ENCODE measurements at regions not wholly inside any gene's neighbourhood (a gene's known extent, or its start where the extent isn't known, plus 50 kb on each side); places are given as distances from the start of the nearest gene placed in this dataset.

DNA sequence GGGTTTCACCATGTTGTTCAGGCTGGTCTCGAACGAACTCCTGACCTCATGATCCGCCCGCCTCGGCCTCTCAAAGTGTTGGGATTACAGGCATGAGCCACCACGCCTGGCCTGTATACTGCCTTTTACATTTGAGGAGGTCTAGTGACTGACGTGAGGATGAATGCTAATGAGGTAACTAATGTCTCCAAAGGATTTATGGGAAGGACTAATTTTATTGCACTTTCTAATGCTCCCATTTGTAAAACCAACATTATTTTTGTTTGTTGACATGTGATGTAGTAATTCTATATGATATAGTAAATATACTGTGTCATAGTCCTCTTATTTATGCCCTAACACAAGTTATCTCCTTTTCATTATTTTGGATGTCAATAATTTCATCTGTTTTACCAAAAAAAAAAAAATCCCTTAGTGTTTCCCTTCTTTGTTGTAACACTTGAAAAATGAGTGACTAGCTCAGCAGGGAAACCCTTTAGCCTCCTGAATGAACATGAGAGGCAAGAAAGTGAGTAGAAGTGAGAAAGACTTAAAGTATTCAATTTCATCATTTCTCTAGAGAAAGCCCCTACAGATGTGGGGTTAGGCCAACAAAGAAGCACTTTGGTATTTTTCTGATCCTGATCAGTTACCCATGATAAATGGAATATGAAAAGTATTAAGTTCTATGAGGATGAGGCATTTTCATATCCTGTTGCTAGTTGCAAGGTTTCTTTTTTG is 596.9 kb upstream of the PCDH15 start:
- ATAC-seq: no peak
- no peak for TF ChIP-seq POU6F1 (CRISPR knock-in tag; IDR thresholded peaks at IDR 0.05; ENCODE audit: borderline replicate concordance, low read depth)
- TF ChIP-seq, protein P1, sequence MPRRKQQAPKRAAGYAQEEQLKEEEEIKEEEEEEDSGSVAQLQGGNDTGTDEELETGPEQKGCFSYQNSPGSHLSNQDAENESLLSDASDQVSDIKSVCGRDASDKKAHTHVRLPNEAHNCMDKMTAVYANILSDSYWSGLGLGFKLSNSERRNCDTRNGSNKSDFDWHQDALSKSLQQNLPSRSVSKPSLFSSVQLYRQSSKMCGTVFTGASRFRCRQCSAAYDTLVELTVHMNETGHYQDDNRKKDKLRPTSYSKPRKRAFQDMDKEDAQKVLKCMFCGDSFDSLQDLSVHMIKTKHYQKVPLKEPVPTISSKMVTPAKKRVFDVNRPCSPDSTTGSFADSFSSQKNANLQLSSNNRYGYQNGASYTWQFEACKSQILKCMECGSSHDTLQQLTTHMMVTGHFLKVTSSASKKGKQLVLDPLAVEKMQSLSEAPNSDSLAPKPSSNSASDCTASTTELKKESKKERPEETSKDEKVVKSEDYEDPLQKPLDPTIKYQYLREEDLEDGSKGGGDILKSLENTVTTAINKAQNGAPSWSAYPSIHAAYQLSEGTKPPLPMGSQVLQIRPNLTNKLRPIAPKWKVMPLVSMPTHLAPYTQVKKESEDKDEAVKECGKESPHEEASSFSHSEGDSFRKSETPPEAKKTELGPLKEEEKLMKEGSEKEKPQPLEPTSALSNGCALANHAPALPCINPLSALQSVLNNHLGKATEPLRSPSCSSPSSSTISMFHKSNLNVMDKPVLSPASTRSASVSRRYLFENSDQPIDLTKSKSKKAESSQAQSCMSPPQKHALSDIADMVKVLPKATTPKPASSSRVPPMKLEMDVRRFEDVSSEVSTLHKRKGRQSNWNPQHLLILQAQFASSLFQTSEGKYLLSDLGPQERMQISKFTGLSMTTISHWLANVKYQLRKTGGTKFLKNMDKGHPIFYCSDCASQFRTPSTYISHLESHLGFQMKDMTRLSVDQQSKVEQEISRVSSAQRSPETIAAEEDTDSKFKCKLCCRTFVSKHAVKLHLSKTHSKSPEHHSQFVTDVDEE (CRISPR knock-in tag; IDR thresholded peaks at IDR 0.05): no peak
- no peak for TF ChIP-seq BACH2 (CRISPR knock-in tag; IDR thresholded peaks at IDR 0.05; ENCODE audit: borderline replicate concordance)
- TF ChIP-seq ISL1 (CRISPR knock-in tag; IDR thresholded peaks at IDR 0.05): no peak
- TF ChIP-seq ZFP30 (CRISPR knock-in tag; IDR thresholded peaks at IDR 0.05): no peak
- no peak for TF ChIP-seq CSDC2 (CRISPR knock-in tag; IDR thresholded peaks at IDR 0.05)
- no peak for TF ChIP-seq PPARA (CRISPR knock-in tag; IDR thresholded peaks at IDR 0.05; ENCODE audit: borderline replicate concordance)
- no peak for TF ChIP-seq RARB (CRISPR knock-in tag; IDR thresholded peaks at IDR 0.05)
- no peak for TF ChIP-seq TCF4 (CRISPR knock-in tag; IDR thresholded peaks at IDR 0.05; ENCODE audit: borderline replicate concordance)
- TF ChIP-seq GLIS3 (CRISPR knock-in tag; IDR thresholded peaks at IDR 0.05): no peak
- TF ChIP-seq, protein P2, sequence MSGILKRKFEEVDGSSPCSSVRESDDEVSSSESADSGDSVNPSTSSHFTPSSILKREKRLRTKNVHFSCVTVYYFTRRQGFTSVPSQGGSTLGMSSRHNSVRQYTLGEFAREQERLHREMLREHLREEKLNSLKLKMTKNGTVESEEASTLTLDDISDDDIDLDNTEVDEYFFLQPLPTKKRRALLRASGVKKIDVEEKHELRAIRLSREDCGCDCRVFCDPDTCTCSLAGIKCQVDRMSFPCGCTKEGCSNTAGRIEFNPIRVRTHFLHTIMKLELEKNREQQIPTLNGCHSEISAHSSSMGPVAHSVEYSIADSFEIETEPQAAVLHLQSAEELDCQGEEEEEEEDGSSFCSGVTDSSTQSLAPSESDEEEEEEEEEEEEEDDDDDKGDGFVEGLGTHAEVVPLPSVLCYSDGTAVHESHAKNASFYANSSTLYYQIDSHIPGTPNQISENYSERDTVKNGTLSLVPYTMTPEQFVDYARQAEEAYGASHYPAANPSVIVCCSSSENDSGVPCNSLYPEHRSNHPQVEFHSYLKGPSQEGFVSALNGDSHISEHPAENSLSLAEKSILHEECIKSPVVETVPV (CRISPR knock-in tag; IDR thresholded peaks at IDR 0.05): no peak
- TF ChIP-seq PATZ1 (CRISPR knock-in tag; IDR thresholded peaks at IDR 0.05; ENCODE audit: borderline replicate concordance): no peak
- TF ChIP-seq ZNF565 (CRISPR knock-in tag; conservative IDR thresholded peaks at IDR 0.05; ENCODE audit: low read depth): no peak
- no peak for TF ChIP-seq ARNTL (CRISPR knock-in tag; IDR thresholded peaks at IDR 0.05; ENCODE audit: borderline replicate concordance, low read depth)
- TF ChIP-seq CREB5 (CRISPR knock-in tag; IDR thresholded peaks at IDR 0.05; ENCODE audit: low read depth): no peak
- no peak for TF ChIP-seq ZC3H10 (CRISPR knock-in tag; IDR thresholded peaks at IDR 0.05)

- no peak for TF ChIP-seq ZNF8 (CRISPR knock-in tag; IDR thresholded peaks at IDR 0.05)
- no peak for TF ChIP-seq ARNTL (CRISPR knock-in tag; IDR thresholded peaks at IDR 0.05; ENCODE audit: borderline replicate concordance, low read depth)
- TF ChIP-seq ZC3H10 (CRISPR knock-in tag; IDR thresholded peaks at IDR 0.05): no peak
- TF ChIP-seq, protein P1 (CRISPR knock-in tag; IDR thresholded peaks at IDR 0.05): no peak
- no peak for TF ChIP-seq OSR1 (CRISPR knock-in tag; IDR thresholded peaks at IDR 0.05)
- no peak for TF ChIP-seq TOX (CRISPR knock-in tag; IDR thresholded peaks at IDR 0.05; ENCODE audit: borderline replicate concordance)
- TF ChIP-seq ZFP30 (CRISPR knock-in tag; IDR thresholded peaks at IDR 0.05): no peak
- no peak for TF ChIP-seq TCF4 (CRISPR knock-in tag; IDR thresholded peaks at IDR 0.05; ENCODE audit: borderline replicate concordance)
- no peak for TF ChIP-seq ZNF70 (CRISPR knock-in tag; IDR thresholded peaks at IDR 0.05)
- TF ChIP-seq CSDC2 (CRISPR knock-in tag; IDR thresholded peaks at IDR 0.05): no peak
- no peak for TF ChIP-seq ISL1 (CRISPR knock-in tag; IDR thresholded peaks at IDR 0.05)
- no peak for TF ChIP-seq ZNF565 (CRISPR knock-in tag; conservative IDR thresholded peaks at IDR 0.05; ENCODE audit: low read depth)
- TF ChIP-seq, protein P2 (CRISPR knock-in tag; IDR thresholded peaks at IDR 0.05): no peak
- no peak for TF ChIP-seq RARB (CRISPR knock-in tag; IDR thresholded peaks at IDR 0.05)
- no peak for ATAC-seq
Observed at GRCh38 chr10:55378196-55378595, 577.2 kb upstream of the PCDH15 start.
